NCI-H1048 (cell line): ENCODE measurements at regions not wholly inside any gene's neighbourhood (a gene's known extent, or its start where the extent isn't known, plus 50 kb on each side); places are given as distances from the start of the nearest gene placed in this dataset.
"Not testable (repeated sequence)": the region's sequence is repeated elsewhere in the genome, so short reads cannot be mapped to it uniquely, and the experiment has no call there.

ENCODE experiments used
- DNase-seq: peaks from one replicate; lab custom pipeline; 2025; lab: John Stamatoyannopoulos, UW

GRCh38 chr4:12053966-12054365 is 625.3 kb upstream of the HS3ST1 start:
- no peak for DNase-seq

DNA sequence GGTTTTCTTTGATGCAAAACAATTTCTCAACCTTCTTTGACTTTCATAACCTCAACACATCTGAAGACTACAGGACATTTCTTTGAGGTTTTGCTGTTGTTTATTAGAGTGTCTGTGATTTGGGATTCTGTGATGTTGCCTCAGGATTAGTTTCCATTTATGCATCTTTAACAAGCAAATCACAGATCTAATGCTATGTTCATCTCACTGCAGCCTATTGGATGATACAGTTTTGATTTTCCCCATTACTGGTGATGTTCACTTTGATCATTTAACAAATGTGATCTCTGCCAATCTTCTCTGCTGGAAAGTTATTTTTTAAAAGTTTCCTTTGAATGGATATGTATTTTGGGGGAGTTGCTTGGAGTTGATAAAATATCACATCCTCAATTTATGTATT is 624.9 kb upstream of the HS3ST1 start:
- no peak for DNase-seq

DNA sequence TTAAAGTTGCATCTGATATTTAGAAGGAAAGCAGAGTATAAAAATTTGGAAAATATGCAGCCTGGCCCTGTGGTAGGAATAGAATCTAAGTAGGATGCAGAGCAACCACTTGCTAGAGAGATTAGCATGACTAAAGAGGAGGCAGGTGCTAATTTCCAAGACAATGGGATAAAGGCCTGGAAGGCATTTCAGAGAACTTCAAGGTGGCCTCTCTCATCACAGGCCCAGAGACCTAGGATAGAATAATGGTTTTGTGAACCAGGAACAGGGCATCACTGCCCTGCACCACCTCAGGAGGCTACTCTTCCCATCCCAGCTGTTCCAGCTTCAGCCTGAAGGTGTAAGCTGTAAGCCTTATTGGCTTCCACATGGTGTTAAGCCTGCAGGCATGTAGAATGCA is 621.7 kb upstream of the HS3ST1 start:
- no peak for DNase-seq

DNA sequence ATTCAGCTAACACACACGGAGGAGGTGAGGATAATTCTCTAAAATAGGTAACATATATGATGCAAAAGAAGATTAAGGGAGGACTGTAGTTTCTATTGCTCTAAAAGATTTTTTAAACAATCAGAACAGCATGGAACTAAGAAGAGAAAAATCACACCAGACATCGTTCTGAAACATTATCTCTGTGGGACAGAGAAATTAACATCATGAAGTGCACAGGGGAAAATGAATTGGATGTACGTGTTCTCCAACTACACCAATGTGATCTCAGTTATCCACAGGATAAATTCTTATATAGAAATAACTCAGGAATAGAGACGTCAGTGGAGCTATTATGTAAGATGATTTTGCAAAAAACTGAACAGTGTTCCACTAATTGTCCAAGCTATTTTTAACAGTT is 614.1 kb upstream of the HS3ST1 start:
- no peak for DNase-seq

DNA sequence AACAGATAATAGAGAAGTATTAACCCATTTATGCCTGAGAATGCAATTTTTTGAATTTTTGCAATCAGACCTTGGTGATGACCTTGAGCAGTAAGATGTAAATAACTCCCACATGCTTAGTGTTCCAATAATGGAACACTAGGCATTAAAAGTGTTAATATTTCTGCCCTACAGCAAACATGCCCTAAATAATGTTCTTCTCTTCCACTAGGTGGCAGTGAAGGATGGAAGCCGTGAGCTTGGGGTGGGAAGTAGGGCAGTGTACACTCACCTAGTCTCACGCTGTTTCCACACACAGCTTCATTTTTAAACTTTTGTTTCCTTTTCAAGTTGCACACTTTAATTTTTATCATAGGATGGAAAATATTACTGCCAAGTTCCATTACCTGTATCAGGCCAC is 613.1 kb upstream of the HS3ST1 start:
- no peak for DNase-seq

DNA sequence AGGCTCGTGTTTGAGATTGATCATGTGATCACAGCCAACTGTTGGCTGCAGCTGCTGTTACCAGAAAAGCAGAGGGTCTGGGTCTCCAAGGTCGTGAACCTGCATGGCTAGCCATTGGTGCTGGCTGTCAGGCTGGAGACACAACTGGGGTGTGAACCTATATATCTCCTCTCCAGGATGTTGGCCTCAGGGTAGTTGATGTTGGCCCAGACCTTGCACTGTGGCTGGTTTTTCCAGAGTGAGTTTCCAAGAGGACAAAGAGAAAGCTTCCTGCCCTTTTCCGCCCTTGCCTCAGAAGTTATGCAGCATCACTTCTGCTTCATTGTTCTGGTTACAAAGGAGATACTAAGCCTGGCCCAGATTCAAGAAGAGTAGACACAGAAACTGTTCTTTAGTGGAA is 607.8 kb upstream of the HS3ST1 start:
- DNase-seq: no peak

DNA sequence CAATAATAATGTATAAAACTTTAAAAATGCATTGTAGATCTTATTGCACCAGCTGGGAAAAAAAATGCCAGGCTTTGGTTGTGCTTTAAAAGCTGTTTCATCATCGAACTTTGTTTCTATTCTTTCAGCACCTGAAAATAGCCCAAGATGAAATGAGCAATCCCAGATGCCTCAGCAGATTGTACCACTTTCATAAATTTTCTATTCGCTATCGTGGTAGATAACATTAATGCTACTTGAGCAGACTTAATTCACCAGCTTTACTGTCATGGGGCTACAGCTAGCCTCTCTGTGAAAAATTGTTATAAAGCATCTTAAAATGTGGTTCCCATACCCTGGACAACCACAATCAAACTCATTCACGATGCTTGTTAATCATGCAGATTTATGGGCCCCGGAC is 599.6 kb upstream of the HS3ST1 start:
- no peak for DNase-seq

DNA sequence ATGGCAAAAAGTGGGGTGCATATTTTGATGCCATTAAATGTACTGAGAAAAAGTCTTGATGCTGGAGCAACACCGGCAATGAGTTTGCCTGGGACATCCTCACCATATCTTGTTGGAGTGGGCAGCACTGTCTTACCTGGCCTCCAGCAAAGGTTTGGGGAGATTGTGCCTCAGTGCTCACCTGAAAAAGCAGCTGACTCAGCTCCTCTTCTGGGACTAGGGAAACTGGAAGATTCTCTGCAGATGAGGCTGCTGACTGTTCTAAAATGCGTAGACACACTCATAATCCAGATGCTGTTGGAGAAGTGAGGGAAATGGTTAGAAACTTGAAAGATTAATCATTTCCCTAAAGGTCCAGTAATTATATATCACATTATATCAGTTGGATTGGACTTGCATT is 593.7 kb upstream of the HS3ST1 start:
- DNase-seq: no peak

GRCh38 chr4:12016729-12017128 is 588.0 kb upstream of the HS3ST1 start:
- DNase-seq: no peak

DNA sequence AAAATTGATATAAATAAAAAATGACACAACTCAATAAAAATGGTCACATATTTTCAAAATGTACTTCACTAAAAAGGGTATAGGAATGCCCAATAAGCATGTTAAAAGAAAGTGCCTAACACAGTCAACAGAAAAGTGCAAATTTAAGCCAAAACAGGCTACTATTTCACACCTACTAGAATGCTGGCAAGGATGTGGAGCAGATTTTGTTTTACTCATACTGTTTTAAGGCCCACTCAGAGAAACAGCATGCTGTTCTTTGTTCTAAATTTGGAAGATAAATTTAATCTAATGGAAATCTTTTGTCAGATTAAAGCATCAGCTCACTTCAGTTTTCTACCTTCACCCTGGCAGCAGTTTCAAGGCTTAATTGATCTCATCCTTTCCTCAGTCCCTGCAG is 576.8 kb upstream of the HS3ST1 start:
- no peak for DNase-seq

DNA sequence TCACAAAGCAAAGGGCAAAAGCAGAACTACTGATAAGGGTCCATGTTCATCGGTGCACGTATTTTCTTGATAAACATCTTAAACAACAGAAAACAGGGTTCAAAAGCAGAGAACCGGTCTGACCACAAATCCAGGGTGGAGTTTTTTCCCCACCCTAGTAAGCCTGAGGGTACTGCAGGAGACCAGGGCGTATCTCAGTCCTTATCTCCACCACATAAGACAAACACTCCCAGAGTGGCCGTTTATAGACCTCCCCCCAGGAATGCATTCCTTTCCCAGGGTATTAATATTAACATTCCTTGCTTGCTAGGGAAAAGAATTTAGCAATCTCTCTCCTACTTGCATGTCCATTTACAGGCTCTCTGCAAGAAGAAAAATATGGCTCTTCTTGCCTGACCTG is 567.9 kb upstream of the HS3ST1 start:
- not testable (repeated sequence) for DNase-seq

DNA sequence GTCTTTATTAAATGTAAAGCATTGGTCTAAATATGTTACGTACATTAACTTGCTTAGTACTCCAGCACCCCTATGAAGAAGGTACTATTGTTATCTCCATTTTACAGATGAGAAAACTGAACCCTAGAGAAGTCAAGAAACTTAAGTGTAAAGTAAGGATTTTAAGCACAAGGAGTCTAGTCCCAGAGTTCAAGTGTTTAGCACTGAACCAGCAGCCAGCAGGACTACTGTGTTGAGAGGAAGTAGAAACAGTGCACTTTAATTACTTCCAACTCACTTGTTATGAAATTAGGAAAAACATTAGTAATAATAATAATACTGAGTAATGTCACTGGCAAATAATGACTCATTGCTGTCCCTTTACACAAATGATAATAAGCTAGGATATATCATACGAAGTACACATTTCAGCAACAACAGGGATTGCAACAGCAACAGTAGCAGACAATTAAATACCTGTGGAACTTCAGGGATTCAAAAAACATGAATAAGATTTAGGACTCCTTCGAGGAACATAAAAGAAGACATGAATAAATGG is 548.1 kb upstream of the HS3ST1 start:
- no peak for DNase-seq

DNA sequence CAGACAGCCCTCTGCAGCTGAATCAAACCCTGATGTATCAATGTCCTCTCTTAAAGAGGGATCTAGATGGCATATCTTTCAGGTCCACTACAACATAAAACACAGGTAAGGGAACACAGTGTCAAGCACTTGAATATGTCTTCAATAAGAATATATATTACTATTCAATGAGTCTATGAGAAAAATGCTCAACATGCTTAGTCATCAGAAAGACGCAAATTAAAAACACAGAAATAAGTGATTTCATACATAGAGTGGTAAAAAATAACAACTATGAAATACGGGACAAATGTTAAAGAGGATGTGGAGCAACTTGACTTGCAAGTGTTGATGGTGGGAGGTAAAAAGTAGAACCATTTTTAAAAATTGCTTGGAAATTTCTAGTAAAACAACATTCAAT is 544.6 kb upstream of the HS3ST1 start:
- no peak for DNase-seq

- DNase-seq: no peak
Measured at GRCh38 chr4:11970754-11971153, 542.1 kb upstream of the HS3ST1 start.

DNA sequence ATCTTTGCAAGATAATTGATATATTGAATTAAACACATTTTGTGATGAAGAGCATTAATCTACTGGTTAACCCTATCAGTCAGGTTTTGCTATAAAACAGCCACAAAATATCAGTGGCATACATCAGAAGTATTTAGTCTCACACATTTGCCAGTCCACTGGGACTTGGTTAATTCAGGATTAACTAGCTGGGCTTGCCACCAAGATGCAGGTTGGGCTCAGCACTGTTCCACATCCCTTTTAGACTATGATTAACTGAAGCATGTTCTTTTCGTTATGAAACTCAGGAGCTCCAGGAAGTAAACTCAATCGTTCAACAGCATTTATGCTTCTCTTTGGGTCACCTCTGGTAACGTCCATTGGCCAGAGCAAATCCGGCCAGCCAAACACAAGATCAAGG is 538.1 kb upstream of the HS3ST1 start:
- no peak for DNase-seq

DNA sequence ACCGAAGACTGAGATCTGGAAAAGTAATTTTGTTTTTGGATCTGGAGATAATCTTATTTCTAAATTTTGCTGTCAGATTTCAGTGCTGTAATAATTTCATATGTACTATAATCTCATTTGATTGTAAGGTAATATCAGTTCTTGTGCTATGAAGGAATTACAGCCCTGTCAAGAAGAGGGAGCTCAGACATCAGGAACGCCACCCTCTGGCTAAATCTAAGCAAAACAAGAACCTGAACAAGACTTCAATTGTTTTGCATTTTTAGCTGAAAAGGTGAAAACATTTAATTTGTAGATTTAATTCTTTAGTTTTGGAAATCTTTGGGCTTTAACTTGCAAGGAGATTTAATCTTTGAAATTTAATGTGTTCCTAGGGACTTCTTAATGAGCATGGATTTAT is 525.4 kb upstream of the HS3ST1 start:
- DNase-seq: no peak

DNA sequence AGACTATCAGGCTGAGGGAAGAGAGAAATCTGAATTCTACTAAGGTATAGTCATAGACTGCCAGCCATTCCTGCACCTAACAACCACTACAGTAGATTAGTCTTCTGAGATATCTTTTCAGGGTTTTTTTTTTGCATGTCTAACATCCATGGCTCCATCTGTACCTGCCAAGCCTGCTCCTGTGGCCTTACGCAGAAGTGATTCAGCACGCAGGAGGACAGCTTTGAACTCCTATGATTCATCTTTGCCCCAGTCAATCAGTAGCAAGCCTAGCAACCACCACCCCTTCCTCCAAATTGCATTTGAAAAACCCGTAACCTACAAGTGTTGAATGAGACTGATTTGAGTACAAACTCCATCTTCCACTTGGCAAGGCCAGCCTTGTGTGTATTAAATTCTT is 520.7 kb upstream of the HS3ST1 start:
- no peak for DNase-seq

- DNase-seq: not testable (repeated sequence)
Measured at GRCh38 chr4:11947629-11948028, 518.9 kb upstream of the HS3ST1 start.

DNA sequence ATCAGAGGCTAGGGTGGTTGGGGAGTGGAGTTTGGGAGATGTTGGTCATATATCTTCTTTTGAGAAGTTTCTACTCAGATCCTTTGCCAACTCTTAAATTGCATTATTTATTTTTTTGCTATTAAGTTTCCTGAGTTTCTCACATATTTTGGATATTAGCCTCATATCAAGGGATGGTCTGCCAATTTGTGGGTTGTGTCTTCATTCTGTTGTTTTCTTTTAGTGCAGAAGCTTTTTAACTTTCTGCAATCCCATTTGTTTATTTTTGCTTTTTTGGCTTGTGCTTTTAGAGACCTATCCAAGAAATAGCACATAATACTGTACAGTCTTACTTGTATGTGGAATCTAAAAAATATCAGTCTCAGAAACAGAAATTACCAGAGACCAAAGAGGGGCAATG is 509.2 kb upstream of the HS3ST1 start:
- DNase-seq: no peak

DNA sequence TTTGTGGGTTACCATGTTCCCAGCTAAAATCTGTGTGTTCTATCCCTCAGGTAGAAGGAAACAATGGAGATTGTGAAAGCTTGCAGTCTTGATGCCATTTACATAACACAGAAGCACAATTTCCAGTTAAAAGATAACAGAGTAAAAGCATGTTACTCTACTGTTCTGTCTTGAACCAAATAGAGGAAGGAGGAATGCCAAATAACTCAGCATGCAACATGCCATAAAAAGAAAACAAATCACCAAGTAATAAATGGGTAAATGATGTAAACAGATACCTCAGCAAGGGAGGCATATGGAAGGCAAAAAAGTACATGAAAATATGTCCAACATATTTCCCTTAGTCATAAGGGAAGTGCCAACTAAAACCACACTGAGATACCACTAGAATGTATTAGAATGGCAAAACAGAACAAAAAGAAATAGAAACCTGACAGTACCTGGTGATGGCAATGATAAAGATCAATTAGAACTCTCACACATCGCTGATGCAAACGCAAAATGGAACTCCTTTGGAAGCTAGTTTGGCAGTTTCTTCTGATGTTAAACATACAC is 502.6 kb upstream of the HS3ST1 start:
- DNase-seq: no peak

DNA sequence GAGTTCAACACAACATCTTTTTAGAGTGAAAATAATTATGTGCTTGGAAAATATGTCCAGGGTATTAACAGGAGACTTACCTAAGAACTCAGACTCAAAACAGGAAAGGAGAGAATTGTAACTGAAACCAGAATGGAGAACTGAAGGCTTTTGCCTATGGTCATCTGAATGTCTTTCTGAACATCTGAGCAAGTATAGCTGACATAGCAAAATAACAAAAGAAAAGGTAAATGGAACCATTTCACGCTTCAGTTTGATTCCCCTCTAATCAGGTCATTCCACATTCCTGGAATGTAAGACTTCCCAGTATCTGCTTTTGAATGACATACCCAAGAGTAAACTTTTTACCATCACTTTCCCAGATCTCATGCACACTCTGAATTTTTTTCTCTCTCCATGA is 500.4 kb upstream of the HS3ST1 start:
- DNase-seq: no peak

DNA sequence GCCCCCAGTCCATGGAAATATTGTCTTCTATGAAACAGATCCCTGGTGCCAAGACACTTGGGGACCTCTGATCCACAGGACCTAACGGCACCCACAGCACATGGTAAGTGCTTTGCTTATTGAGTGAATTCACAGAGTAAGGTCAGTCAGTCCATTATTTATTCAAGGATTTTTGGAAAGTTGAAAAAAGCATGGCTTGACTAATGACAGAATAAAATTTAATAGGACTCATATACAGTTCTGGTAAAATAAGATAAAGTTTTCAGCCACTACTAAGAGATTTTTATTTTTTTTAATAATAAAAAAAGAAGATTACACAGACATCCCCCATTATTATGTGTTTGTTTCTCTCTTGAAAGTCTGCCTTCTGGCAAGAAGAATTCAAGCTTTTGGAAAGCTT is 490.6 kb upstream of the HS3ST1 start:
- no peak for DNase-seq

DNA sequence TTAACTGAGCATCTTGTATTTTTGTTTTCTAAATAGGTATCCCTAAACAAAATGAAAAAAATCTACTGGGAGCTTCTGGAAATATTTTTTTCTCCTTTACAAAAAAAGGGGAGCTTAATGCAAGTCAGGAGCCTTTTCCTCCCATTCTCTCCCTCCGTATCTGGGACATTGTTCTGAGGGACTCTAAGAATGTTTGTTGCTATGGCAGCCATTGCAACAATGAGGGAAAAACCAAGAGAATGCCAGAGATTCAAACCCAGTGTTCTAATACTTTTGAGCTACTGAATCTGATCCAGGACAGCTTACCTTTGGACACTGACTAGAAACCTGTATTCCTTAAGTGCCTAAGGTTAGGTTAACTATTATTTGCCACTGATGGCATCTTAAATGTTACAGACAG is 485.7 kb upstream of the HS3ST1 start:
- no peak for DNase-seq

GRCh38 chr4:11912886-11913285 is 484.2 kb upstream of the HS3ST1 start:
- no peak for DNase-seq

DNA sequence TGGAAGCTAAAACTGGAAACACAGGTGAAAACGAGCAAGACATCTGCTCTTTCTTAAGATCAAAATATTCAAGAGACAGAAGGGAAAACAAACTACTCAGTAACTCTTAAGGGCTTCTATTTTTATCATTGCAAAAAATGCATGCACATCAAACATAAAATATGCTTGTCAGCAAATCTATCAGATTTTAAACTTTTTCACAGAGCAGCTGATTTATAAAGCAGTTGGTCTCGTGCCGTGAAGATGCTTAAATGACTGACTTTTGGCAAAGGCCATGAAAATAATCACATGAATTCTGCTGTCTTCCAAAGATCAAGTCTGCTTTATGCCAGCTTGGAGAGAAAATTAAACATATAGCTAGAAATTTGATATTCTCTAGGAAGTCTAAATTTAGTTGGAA is 482.1 kb upstream of the HS3ST1 start:
- no peak for DNase-seq
